Urothelium cell line (cell line): ENCODE measurements at regions not wholly inside any gene's neighbourhood (a gene's known extent, or its start where the extent isn't known, plus 50 kb on each side); places are given as distances from the start of the nearest gene placed in this dataset.
"Not testable (repeated sequence)": the region's sequence is repeated elsewhere in the genome, so short reads cannot be mapped to it uniquely, and the experiment has no call there.

Source experiments
- DNase-seq: peaks from one replicate; pipeline ENCODE4 v3.0.0; 2011; ENCODE audit warnings: low spot score, mixed read lengths
- FAIRE-seq: peaks from 2 replicates; lab custom pipeline; 2011; peaks lifted over from hg19 to GRCh38; lab: Jason Lieb, UNC

- FAIRE-seq (no peak), DNase-seq (no peak)
Measured at GRCh38 chr6:21740376-21741124, 147.0 kb downstream of the SOX4 start.

- no peak for DNase-seq
Measured at GRCh38 chr6:21741221-21742109, 147.9 kb downstream of the SOX4 start.

GRCh38 chr6:21742238-21742660 lies 148.7 kb downstream of the SOX4 start:
- FAIRE-seq: no peak
- DNase-seq: no peak

More at GRCh38 chr6:21741221-21742109, 147.9 kb downstream of the SOX4 start:
- no peak for FAIRE-seq

- DNase-seq: no peak
- no peak for FAIRE-seq
Measured at GRCh38 chr6:21744331-21744730, 150.8 kb downstream of the SOX4 start.

DNA sequence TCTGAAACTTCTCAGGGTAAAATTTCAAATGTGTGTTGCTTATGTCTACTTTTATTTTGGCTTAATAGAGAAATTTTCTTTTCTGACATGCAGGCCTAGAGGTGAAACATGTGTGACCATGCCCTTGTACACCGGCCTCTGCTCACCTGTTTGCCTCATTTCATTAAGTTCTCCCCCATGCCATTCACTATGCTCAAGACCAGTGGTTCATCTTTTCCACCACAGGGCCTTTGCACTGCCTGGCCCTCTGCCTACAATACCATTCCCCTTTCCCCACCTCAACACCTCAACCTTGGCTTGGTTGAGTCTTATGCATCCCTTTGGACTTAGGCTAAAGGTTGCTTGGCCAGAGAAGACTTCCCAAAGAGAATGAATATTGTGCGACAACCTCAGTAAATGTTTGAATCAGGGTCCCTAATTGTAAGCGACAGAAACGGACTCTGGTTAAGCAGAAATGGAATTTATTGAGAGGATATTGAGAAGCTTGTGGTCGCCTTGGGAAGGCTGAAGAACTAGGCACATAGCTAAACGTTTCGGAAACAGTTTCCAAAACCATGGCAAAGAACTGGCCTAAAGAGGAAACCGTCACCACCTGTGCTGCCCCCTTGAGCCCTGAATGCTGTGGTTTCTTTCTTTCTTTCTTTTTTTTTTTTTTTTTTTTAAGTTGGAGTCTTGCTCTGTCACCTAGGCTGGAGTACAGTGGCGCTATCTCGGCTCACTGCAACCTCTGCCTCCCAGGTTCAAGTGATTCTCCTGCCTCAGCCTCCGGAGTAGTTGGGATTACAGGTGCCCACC lies 152.2 kb downstream of the SOX4 start:
- DNase-seq (no peak), FAIRE-seq (no peak)

DNA sequence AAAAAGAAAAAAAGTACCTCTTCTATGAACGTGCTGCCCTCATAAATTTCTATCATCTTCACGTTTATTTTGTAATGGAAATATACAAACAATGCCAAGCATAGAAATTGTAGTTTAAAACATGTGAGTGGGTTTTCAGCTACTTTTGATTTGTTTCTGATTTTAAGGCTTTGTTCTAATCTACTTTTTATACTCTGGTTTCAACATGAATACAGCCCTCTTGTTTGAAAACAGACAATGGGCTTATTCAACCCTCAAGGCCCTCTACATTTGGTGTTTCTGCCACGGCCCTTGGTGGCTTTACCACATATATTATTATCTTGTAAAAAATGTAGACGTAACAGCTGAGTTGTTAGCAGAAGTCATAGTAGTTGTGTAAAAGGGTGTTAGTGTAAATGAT lies 153.9 kb downstream of the SOX4 start:
- DNase-seq (no peak), FAIRE-seq (no peak)

DNA sequence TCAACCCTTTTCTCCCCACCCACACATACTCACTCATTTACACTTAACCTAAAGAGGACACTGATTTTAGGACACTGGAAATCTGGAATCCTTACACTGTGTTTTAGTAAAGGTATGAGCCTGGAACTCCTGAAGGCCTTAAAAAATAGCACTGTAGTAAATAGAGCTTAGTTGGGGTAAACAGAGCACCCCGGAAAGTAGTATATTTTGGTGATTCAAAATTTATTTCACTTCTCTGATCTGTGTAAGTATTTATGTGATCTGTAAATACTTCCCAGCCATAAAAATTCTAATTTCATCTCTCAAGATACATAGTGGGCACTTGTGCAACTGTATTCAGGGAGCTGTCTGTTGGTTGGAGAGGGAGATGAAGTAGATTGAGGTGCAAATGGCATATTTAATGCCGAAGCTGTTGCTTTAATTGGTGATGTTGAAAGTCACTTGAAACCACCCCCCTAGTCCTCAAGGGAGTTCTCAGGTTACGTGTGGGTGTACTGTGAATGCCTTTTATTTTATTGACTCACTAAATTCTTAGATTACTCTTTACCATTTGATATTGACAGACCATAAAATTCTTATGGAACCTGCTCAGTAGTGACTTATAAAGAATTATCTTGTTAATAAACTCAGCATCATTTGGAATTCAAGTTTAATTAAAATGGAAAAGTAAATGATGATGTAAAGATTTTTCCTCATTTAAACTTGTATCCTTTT lies 154.9 kb downstream of the SOX4 start:
- FAIRE-seq (no peak), DNase-seq (no peak)

- no peak for DNase-seq
- FAIRE-seq: no peak
Measured at GRCh38 chr6:21749754-21750153, 156.2 kb downstream of the SOX4 start.

- FAIRE-seq (no peak), DNase-seq (no peak)
Measured at GRCh38 chr6:21750575-21750974, 157.0 kb downstream of the SOX4 start.

DNA sequence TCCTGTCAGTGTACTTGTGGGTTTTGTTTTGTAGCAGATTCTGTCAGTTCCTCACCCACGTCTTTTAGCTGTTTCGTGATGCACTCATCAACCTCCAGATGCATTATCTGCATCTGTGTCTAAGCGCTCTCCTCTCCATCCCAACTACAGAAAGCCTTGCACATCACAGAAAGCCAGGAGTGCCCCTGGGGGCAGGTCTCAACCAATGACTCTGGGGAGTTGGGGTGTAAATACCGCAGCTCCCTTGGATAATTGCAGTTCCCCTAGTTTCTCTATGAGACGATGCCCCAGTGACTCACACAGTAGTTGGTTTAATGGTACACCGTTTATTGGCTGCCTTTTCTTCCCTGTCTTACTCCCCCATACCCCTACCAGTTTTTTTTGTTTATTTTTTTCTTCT lies 158.1 kb downstream of the SOX4 start:
- DNase-seq (no peak), FAIRE-seq (no peak)

DNA sequence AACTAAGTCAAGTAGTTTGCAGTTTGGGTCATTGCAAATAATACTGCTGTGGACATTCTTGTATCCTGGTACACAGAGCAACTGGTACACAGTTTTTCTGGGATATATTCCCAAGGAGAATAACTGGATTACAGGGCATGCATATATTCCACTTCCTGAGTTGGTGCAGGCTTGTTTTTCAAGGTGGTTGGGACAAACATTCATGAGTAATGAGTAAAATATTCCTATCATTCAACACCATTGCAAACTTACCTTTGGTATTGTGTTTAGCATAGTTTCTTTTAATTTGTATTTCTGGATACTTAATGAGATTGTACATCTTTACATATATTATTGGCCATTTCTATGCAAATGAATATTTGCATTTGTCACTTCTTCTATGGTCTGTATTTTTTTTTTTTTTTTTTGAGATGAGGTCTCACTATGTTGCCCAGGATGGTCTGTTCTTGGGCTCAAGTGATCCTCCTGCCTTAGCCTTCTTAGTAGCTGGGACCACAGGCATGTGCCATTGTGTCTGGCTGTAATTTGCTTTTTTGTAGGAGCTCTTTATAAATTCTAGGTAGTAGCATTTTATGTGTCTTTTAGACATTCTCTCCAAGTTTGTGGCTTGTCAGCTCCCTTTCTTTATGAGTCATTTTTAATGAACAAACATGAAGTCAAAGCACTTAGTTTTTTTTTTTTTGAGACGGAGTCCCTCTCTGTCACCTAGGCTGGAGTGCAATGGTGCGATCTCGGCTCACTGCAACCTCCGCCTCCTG lies 158.7 kb downstream of the SOX4 start:
- FAIRE-seq (no peak), DNase-seq (peak; percentile 41)

DNA sequence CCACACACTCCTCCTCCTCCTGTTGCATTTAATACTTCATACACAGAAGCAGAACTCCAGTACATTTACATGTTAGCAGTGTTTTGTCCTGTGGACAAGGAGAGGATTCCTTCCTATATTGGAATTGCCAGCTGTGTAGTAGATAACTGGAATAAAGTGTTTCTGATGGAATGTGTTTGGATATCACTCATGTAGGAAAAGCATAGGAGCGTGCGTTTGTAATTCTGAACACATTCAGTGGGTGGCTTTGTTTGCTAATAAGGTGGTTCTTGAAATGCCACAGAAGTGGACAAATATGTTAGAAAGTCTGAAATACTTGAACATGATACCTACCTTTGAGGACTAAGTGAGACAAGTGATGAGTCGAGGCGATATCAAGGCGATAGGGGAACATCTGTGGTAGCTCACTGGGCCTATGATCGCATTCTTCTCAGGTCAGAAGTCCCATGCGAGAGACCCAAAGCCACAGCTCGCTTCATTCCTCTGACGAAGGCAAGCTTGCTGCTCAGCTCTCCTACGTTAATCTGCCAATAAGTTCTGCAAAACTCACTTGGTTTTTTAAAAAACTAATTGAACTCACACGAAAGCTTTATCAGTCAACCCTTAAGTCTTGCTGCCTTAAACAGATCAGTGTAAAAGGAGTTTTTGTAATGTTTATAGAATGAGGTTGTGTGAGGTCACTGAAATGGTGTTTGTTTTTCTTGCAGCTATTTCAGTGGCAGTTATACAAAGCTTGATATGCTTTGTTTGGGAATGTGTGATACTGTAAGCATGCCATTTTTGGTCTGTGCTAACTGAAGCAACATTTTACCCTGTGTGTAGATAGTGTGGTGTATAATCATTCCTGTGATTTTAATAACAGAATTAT lies 159.9 kb downstream of the SOX4 start:
- FAIRE-seq: no peak
- no peak for DNase-seq

DNA sequence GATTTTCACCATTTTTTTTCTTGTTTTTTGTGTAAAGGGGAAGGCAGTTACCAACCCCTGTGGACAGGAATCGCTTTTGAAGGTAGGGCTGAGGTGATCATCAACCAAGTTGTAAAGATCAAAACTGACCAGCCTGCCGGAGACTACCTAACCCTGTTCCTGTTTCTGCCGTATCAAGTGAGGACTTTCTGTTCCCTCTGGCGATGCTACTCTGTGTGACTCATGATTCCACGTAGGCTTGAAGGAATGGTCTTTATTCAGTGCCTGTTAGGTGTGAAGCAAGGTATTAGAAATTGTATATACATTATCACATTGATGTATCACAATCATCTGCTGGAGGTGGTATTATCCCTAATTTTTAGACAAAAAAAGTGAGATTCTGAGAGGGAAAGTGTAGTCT lies 161.3 kb downstream of the SOX4 start:
- FAIRE-seq: no peak
- peak; percentile 49 for DNase-seq

GRCh38 chr6:21756487-21756886 lies 162.9 kb downstream of the SOX4 start:
- no peak for FAIRE-seq
- no peak for DNase-seq

GRCh38 chr6:21757392-21757791 lies 163.8 kb downstream of the SOX4 start:
- not testable (repeated sequence) for FAIRE-seq, DNase-seq

- FAIRE-seq (no peak), DNase-seq (no peak)
Measured at GRCh38 chr6:21759721-21760120, 166.2 kb downstream of the SOX4 start.

DNA sequence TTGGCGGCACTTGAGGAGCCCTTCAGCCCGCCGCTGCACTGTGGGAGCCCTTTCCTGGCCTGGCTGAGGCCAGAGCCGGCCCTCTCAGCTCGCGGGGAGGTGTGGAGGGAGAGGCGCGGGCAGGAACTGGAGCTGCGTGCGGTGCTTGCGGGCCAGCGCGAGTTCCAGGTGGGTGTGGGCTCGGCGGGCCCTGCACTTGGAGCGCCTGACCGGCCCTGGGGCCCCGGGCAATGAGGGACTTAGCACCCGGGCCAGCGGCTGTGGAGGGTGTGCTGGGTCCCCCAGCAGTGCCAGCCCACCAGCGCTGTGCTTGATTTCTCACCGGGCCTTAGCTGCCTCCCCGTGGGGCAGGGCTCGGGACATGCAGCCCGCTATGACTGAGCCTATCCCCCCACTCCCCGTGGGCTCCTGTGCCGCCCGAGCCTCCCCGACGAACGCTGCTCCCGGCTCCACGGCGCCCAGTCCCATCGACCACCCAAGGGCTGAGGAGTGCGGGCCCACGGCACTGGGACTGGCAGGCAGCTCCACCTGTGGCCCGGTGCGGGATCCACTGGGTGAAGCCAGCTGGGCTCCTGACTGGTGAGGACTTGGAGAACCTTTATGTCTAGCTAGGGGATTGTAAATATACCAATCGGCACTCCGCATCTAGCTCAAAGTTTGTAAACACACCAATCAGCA lies 167.6 kb downstream of the SOX4 start:
- FAIRE-seq, DNase-seq: not testable (repeated sequence)

GRCh38 chr6:21764989-21765388 lies 171.4 kb downstream of the SOX4 start:
- no peak for FAIRE-seq
- no peak for DNase-seq
